Activated CD4-positive, alpha-beta T cell treated with anti-CD3 and anti-CD28 coated beads, Interleukin-10, Interleukin-2, amounts not matched to agents 100 ng/mL and 50 ng/mL, durations not matched to agents 16 hours and 8 hours (primary cell): ENCODE measurements at regions not wholly inside any gene's neighbourhood (a gene's known extent, or its start where the extent isn't known, plus 50 kb on each side); places are given as distances from the start of the nearest gene placed in this dataset.
"Not testable (repeated sequence)": the region's sequence is repeated elsewhere in the genome, so short reads cannot be mapped to it uniquely, and the experiment has no call there.

ENCODE experiments used
- DNase-seq: peaks from one replicate; pipeline ENCODE4 v3.0.0-alpha.2; 2020

DNA sequence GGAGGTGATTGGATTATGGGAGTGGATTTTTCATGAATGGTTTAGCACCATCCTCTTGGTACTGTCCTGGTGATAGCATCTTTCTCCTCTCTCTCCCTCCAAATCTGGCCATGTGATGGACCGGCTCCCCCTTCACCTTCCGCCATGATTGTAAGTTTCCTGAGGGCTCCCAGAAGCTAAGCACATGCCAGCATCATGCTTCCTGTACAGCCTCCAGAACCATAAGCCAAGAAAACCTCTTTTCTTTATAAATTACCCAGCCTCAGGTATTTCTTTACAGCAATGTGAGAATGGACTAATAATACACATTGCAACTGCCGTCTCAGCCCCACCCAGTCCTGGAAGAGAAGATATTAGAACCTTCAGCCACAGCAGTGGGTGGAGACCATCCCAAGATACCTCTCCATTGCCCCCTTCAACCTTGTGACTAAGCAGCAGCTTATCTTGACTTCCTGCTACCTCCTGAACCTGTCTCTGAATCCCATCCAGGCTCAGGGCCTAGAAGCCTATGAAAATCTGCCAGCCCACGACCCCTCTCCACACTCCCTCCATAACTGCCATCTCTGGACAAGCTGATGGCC lies 81.8 kb upstream of the AGAP1 start:
- DNase-seq: no peak

- no peak for DNase-seq
These were observed 80.8 kb upstream of the AGAP1 start for GRCh38 chr2:235413064-235413463.

GRCh38 chr2:235414422-235414821 lies 79.4 kb upstream of the AGAP1 start:
- no peak for DNase-seq

DNA sequence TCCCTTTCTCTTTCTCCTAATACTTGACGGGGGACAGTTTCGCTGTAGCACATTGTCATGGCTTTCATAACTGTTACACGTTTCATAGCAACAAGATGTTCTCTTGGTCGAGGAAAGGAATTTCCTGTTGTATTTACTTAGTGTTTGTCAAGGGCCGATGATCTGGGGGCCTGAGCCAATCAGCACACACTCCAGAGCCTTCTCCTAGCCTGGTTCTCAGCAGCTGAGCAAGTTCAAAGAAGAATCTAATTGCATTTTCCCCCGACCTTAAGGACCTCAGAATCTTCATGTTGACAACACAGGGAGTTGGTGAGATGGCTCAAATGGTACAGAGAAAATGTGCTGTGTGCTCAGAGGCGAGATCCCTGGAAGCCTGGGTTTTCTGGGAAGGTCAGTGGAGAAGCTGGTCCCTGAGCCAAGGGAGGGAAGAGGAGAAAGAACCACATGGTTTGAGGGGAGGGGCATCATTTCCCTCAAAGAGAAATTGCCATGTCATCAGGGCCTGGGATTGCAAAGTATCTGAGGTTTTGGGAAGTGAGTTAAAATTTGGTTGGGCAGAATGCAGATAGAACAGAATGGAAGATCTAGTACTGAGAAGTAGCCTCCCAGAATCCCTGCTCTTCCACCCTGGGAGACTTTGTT lies 76.9 kb upstream of the AGAP1 start:
- DNase-seq: no peak

DNA sequence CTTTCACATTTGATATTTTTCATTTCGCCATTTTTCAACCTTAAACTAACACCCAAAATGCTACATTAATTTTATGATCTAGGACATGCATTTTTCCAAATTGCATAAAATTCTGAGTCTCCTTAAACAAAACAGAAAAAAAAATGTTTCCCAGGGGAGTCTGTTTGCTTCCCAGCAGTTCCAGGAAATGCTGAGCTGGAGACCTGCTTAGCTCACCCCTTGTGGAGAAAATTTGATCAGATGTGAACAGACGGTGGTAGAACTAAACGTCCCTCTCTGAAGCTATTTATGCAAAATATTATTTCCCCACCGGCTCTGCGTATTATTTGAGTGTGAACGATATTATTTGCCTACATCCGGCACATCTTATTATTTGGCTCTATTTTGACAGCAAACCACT lies 74.9 kb upstream of the AGAP1 start:
- DNase-seq: no peak

DNA sequence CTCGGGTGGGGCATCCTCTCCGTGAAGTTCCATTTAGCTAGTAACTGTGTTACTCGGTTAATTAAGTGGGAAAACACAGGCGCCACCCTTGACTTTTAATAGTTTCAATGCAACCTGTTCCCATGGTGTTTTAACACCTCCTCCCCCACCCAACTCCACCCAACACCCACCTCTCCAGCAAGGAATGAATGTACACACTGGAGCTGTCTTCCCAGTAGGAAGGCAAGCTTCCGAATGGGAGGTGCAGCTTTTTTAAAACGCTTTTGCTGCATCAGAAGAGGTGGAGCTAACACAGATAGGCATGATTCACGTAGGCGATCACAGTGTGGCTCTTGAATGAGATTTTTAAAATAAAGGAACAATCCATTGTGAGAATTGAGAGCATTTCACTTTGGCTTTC lies 73.8 kb upstream of the AGAP1 start:
- DNase-seq: no peak

DNA sequence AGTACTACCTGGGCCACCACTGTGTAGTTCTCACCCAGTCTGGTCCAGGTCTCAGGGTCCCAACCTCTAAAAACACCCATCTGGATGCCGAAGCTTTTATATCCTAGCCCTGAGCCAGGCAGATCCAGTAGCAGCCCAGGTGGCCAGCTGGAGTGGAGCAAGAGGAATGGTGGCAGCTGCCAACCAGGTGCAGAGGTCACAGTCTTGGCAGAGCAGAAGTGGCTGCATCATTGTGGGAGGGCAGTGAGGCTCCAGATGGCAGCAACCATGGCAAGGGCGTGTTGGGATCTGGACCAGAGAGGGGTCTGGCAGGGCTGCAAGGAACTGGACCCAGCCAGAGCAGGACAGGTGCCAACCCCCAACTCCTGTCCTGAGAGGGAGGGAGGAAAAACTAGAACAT lies 72.2 kb upstream of the AGAP1 start:
- DNase-seq: no peak

GRCh38 chr2:235430366-235431083 lies 63.3 kb upstream of the AGAP1 start:
- DNase-seq: no peak

GRCh38 chr2:235432741-235433520 lies 60.9 kb upstream of the AGAP1 start:
- no peak for DNase-seq

GRCh38 chr2:235433860-235434259 lies 60.0 kb upstream of the AGAP1 start:
- no peak for DNase-seq

GRCh38 chr2:235439959-235440662 lies 53.7 kb upstream of the AGAP1 start:
- DNase-seq: no peak

DNA sequence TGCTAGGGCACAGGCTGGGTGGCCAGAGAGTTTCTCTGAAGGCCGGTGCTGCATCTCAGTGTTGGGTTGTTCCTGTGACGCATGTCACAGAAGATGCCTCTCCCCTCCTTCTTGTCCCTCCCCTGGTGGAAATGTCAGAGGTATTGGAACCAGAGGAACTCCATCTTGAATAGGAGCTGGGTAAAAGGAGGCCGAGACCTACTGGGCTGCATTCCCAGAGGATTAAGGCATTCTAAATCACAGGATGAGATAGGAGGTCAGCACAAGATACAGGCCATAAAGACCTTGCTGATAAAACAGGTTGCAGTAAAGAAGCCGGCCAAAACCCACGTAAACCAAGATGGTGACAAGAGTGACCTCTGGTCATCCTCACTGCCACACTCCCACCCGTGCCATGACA lies 50.3 kb upstream of the AGAP1 start:
- not testable (repeated sequence) for DNase-seq
